Heart left ventricle (tissue), 13 donors: ENCODE measurements at regions not wholly inside any gene's neighbourhood (a gene's known extent, or its start where the extent isn't known, plus 50 kb on each side); places are given as distances from the start of the nearest gene placed in this dataset.

ENCODE experiments used
- CTCF ChIP-seq, 12 donors: fragments of 200-600 bp; sonication (generic) in 4 of 12; IDR thresholded peaks; one replicate each; pipeline versions ENCODE4 v1.5.0 to v1.8.0; 2018 to 2022; ENCODE audit warnings: antibody characterized with exemption in 12 of 12, mild to moderate bottlenecking in 5 of 12
- POLR2A ChIP-seq, 2 donors: fragments of 450-650 bp; IDR thresholded peaks; one replicate each; pipeline ENCODE4 v1.6.1; 2017; ENCODE audit warnings: antibody characterized with exemption in 2 of 2, mild to moderate bottlenecking in 2 of 2, moderate library complexity in 2 of 2
- donor health status: ischemic (EF 13 %, LVEDD 7.1; RV severe dilation, severe dysfunction).
- donor health status: DM: no; HTN: yes; CAD: no.
- donor health status: DM: no; HTN: no; CAD: no.
- donor health status: ischemic (EF 25% LVEDD 6.9; RV normal size, moderate dysfunction).
- donor health status: ischemic (EF 25% LVEDD 5.7; RV mildly dilated, moderate dysfunction).
- donor health status: ischemic (EF 35%, LVEDD 5.7; RV mildly dilated, moderate dysfunction).
- donor health status: nonischemic (EF 11% LVEDD 7.7; RV severe dilation, severe dysfunction).
- donor health status: DM: yes; HTN: yes; CAD: no.
- donor health status: PGD.
- donor health status: ischemic (EF 29% LVEDD 5.4; RV normal size, mild dysfunction).
- donor health status: nonischemic (EF 23%, LVEDD 6.1; RV moderate dilation, normal function).

- no peak for TF ChIP-seq POLR2A (IDR thresholded peaks at IDR 0.05)
- TF ChIP-seq CTCF (IDR thresholded peaks at IDR 0.05): no peak
Measured at GRCh38 chr7:71055504-71055903, 76.4 kb upstream of the GALNT17 start.
